ENCODE measurements at regions not wholly inside any gene's neighbourhood (a gene's known extent, or its start where the extent isn't known, plus 50 kb on each side); places are given as distances from the start of the nearest gene placed in this dataset.

DNA sequence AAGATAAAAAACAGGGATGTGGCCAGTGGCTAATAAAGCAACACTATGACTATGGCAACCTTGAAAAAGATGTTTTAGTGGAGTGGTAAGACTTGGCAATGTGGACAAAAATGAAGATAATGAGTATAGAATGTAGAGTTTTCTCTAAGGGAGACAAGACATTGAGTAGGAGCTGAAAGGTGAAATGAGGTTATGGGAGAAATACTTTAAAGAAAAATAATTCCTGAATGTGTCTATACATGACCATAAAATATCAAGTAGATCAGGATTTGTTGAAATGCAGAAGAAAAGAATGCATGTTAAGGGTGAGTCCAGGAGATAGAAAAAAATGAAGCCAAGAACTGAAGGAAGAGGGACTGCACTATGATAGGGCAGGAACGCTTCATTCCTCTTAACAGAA lies 101.6 kb upstream of the CARD18 start:
- Histone ChIP-seq H2AFZ (ENCODE audit: low read length) (no peak overlapping the region), H3K36me3 (ENCODE audit: insufficient read depth, low read length) (no peaks in the 10 kb centered on the region), H4K20me1 (ENCODE audit: insufficient read depth, low read depth, low read length) (no peaks in the 10 kb centered on the region), H3K9ac (ENCODE audit: low read length) (no peak overlapping the region), H3K4me2 (ENCODE audit: low read depth, low read length, poor library complexity, severe bottlenecking) (no peak overlapping the region), H3K9me3 (ENCODE audit: low read length) (no peaks in the 10 kb centered on the region), H3K27me3 (ENCODE audit: low read length) (no peaks in the 10 kb centered on the region), H3K9me2 (replicated peaks; ENCODE audit: insufficient read depth, low read length) (no peaks in the 10 kb centered on the region; the same call in 1 of the 2 replicates), H3K79me2 (ENCODE audit: low read length) (no peaks in the 10 kb centered on the region), H3K4me3 (ENCODE audit: low read length) (no peak overlapping the region), H3K27ac (ENCODE audit: low read length) (no peak overlapping the region), H3K4me1 (ENCODE audit: low read length) (no peaks in the 10 kb centered on the region)
- no peak for DNase-seq

DNA sequence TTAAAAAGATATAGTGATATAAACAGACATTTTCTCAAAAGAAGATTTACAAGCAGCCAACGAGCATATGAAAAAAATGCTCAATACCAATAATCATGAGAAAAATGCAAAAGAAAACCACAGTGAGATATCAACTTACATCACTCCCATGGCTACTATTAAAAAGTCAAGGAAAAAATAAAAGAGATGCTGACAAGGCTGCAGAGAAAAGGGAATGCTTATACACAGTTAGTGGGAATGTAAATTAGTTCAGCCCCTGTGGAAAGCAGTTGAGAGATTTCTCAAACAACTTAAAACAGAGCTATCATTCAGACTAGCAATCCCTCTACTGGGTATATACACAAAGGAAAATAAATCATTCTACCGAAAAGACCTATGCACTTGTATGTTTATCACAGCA lies 97.1 kb upstream of the CARD18 start:
- Histone ChIP-seq H3K4me2 (ENCODE audit: low read depth, low read length, poor library complexity, severe bottlenecking) (no peak overlapping the region), H3K4me3 (ENCODE audit: low read length) (no peak overlapping the region), H3K36me3 (ENCODE audit: insufficient read depth, low read length) (no peaks in the 10 kb centered on the region), H3K9me3 (ENCODE audit: low read length) (no peaks in the 10 kb centered on the region), H3K27ac (ENCODE audit: low read length) (no peak overlapping the region), H3K27me3 (ENCODE audit: low read length) (no peaks in the 10 kb centered on the region), H3K79me2 (ENCODE audit: low read length) (no peaks in the 10 kb centered on the region), H2AFZ (ENCODE audit: low read length) (no peak overlapping the region), H3K9me2 (replicated peaks; ENCODE audit: insufficient read depth, low read length) (0 out of 2 replicates have a peak, but pooled peaks cover 4% of the 10 kb centered on the region), H3K4me1 (ENCODE audit: low read length) (no peaks in the 10 kb centered on the region), H4K20me1 (ENCODE audit: insufficient read depth, low read depth, low read length) (no peaks in the 10 kb centered on the region), H3K9ac (ENCODE audit: low read length) (no peak overlapping the region)
- DNase-seq = no peak

DNA sequence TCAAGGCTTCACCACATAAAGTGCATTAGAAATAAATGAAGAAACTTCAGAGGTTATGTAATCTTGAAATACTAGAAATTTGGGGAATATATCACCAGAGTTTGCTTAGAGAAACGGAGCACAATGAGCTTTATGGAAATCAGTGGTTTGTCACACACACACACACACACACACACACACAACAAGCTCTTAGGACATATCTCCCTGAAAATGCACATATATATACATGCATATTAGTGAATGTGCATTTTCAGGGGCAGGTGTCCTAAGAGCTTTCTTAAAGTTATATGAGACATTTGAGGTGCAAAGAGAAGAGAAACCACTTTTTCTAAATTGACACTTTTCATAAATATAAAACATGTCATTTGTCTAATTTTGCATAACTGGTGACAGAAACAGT lies 93.7 kb upstream of the CARD18 start:
- Histone ChIP-seq H3K36me3 (ENCODE audit: insufficient read depth, low read length) (no peaks in the 10 kb centered on the region), H3K79me2 (ENCODE audit: low read length) (no peaks in the 10 kb centered on the region), H3K27ac (ENCODE audit: low read length) (no peak overlapping the region), H3K4me3 (ENCODE audit: low read length) (no peak overlapping the region), H3K4me2 (ENCODE audit: low read depth, low read length, poor library complexity, severe bottlenecking) (no peak overlapping the region), H3K4me1 (ENCODE audit: low read length) (no peaks in the 10 kb centered on the region), H3K9me2 (replicated peaks; ENCODE audit: insufficient read depth, low read length) (0 out of 2 replicates have a peak, but pooled peaks cover 4% of the 10 kb centered on the region), H3K9me3 (ENCODE audit: low read length) (no peaks in the 10 kb centered on the region), H3K27me3 (ENCODE audit: low read length) (no peaks in the 10 kb centered on the region), H2AFZ (ENCODE audit: low read length) (no peak overlapping the region), H4K20me1 (ENCODE audit: insufficient read depth, low read depth, low read length) (no peaks in the 10 kb centered on the region), H3K9ac (ENCODE audit: low read length) (no peak overlapping the region)
- DNase-seq = no peak

DNA sequence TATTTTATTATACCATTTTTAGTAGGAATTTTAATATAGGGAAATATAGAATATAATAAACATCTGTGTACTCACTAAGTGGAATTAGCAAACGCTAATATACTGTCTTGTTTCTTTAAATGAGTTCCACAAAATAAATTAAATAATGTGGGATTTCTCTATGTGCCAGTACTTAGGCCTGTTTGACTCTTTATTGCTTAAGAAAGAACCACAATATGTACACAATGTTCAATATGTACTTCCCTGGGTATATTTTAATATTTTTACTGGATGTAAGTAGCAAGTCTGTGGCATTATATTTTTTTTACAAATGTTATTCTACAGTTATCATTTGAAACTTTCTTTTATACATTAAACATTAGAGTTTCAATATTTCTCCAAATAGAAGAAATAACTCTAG lies 92.5 kb upstream of the CARD18 start:
- Histone ChIP-seq H3K4me1 (ENCODE audit: low read length) (no peaks in the 10 kb centered on the region), H3K79me2 (ENCODE audit: low read length) (no peaks in the 10 kb centered on the region), H2AFZ (ENCODE audit: low read length) (no peak overlapping the region), H3K27ac (ENCODE audit: low read length) (no peak overlapping the region), H3K27me3 (ENCODE audit: low read length) (no peaks in the 10 kb centered on the region), H3K9me2 (replicated peaks; ENCODE audit: insufficient read depth, low read length) (0 out of 2 replicates have a peak, but pooled peaks cover 4% of the 10 kb centered on the region), H3K4me2 (ENCODE audit: low read depth, low read length, poor library complexity, severe bottlenecking) (no peak overlapping the region), H4K20me1 (ENCODE audit: insufficient read depth, low read depth, low read length) (no peaks in the 10 kb centered on the region), H3K36me3 (ENCODE audit: insufficient read depth, low read length) (no peaks in the 10 kb centered on the region), H3K9me3 (ENCODE audit: low read length) (no peaks in the 10 kb centered on the region), H3K9ac (ENCODE audit: low read length) (no peak overlapping the region), H3K4me3 (ENCODE audit: low read length) (no peak overlapping the region)
- DNase-seq = no peak

DNA sequence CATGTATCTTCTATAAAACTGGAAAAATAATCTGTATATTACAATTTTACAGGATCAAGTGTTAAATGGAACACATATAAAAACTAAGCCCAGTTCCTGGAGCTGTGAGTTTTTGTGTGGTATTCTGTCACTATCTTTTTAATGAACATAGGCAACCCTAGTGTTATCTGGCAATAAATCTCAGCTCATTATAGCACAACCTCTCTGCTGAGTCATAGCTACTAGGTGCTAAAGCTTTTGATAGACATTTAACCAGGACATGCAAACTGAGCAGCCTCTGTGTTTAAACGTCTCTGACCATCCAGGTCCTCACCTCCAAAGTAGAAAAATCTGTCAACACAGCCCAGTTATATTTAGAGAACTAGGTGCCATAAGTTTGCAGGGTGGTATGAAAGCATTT lies 91.0 kb upstream of the CARD18 start:
- no peaks in the 10 kb centered on the region for H3K79me2 ChIP-seq (ENCODE audit: low read length)
- H3K36me3 ChIP-seq (ENCODE audit: insufficient read depth, low read length) = no peaks in the 10 kb centered on the region
- H4K20me1 ChIP-seq (ENCODE audit: insufficient read depth, low read depth, low read length) = no peaks in the 10 kb centered on the region
- no peak overlapping the region for H2AFZ ChIP-seq (ENCODE audit: low read length)
- no peaks in the 10 kb centered on the region for H3K4me1 ChIP-seq (ENCODE audit: low read length)
- H3K9me3 ChIP-seq (ENCODE audit: low read length) = no peaks in the 10 kb centered on the region
- H3K9me2 ChIP-seq (replicated peaks; ENCODE audit: insufficient read depth, low read length) = 0 out of 2 replicates have a peak, but pooled peaks cover 4% of the 10 kb centered on the region
- no peak overlapping the region for H3K4me3 ChIP-seq (ENCODE audit: low read length)
- no peak overlapping the region for H3K9ac ChIP-seq (ENCODE audit: low read length)
- DNase-seq = no peak
- no peak overlapping the region for H3K27ac ChIP-seq (ENCODE audit: low read length)
- H3K4me2 ChIP-seq (ENCODE audit: low read depth, low read length, poor library complexity, severe bottlenecking) = no peak overlapping the region
- no peaks in the 10 kb centered on the region for H3K27me3 ChIP-seq (ENCODE audit: low read length)

DNA sequence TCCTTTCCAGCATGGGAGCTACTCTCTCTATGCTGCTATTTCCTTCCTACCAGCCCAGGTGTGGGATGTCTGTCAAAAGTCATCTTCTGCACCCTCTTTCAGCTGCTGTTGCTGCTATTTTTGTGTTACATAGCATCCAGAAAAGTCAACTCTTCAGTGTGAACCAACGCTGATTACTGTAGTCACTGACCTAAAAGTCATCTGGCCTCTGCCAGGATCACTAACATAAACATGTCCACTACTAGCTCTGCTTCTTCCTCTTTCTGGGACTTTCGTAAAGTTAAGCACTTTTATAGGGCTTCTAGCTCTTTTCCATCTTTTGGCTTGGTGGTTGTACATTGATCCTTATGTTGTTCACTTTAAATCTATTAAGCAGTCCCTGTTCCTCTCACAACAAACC lies 90.2 kb upstream of the CARD18 start:
- no peak overlapping the region for H3K9ac ChIP-seq (ENCODE audit: low read length)
- H2AFZ ChIP-seq (ENCODE audit: low read length) = no peak overlapping the region
- H3K4me1 ChIP-seq (ENCODE audit: low read length) = no peaks in the 10 kb centered on the region

DNA sequence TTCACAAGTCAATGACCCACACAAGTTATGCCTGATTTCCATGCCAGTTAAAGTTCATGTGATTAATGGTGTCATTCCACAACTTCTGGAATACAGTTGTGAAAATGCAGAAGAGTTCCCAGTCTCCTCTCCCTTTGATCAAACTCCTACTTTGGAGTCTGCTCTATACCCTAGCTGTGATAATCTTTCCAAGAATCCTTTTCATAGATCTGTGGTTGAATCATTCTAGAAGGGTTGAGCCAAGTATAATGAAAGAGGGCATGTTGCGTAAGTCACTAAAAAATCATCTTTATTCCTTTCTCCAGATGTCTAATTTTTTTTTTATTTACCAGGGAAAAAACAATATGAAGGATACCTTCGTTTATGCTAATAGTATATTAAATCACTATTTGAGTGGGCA lies 89.7 kb upstream of the CARD18 start:
- DNase-seq = no peak
- H3K9ac ChIP-seq (ENCODE audit: low read length) = no peak overlapping the region
- H3K27ac ChIP-seq (ENCODE audit: low read length) = no peak overlapping the region

More for the DNA sequence above, 90.2 kb upstream of the CARD18 start:
- no peaks in the 10 kb centered on the region for H3K9me2 ChIP-seq (replicated peaks; ENCODE audit: insufficient read depth, low read length)
- H3K4me2 ChIP-seq (ENCODE audit: low read depth, low read length, poor library complexity, severe bottlenecking) = no peak overlapping the region
- no peak for DNase-seq
- no peaks in the 10 kb centered on the region for H3K9me3 ChIP-seq (ENCODE audit: low read length)
- no peaks in the 10 kb centered on the region for H3K79me2 ChIP-seq (ENCODE audit: low read length)
- no peaks in the 10 kb centered on the region for H3K36me3 ChIP-seq (ENCODE audit: insufficient read depth, low read length)
- H4K20me1 ChIP-seq (ENCODE audit: insufficient read depth, low read depth, low read length) = no peaks in the 10 kb centered on the region
- H3K27ac ChIP-seq (ENCODE audit: low read length) = no peak overlapping the region
- no peak overlapping the region for H3K4me3 ChIP-seq (ENCODE audit: low read length)
- no peaks in the 10 kb centered on the region for H3K27me3 ChIP-seq (ENCODE audit: low read length)

DNA sequence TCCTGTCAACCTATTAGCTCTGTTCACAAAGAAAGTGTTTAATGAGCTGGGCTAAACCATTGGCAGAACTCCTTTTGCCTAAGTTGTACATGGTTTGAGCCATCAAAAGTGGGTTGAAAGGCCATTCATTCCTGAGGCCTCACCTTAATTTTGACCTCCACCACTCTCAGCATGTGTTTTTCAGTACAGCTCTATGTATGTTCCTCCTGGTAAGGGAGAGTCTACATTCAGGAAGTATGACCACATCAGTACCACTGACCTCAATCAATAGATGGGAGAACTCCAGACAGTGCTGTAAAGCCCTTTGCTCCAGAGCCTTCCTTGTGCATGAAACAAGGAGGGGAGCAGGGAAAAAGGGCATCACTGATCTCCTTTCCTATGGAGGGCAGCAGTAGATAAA lies 87.8 kb upstream of the CARD18 start:
- no peaks in the 10 kb centered on the region for H3K36me3 ChIP-seq (ENCODE audit: insufficient read depth, low read length)
- H3K27me3 ChIP-seq (ENCODE audit: low read length) = no peaks in the 10 kb centered on the region
- H3K4me1 ChIP-seq (ENCODE audit: low read length) = no peaks in the 10 kb centered on the region
- DNase-seq = no peak
- no peak overlapping the region for H3K27ac ChIP-seq (ENCODE audit: low read length)
- no peaks in the 10 kb centered on the region for H4K20me1 ChIP-seq (ENCODE audit: insufficient read depth, low read depth, low read length)
- H2AFZ ChIP-seq (ENCODE audit: low read length) = no peak overlapping the region
- H3K9ac ChIP-seq (ENCODE audit: low read length) = no peak overlapping the region
- no peaks in the 10 kb centered on the region for H3K9me2 ChIP-seq (replicated peaks; ENCODE audit: insufficient read depth, low read length)
- H3K4me3 ChIP-seq (ENCODE audit: low read length) = no peak overlapping the region
- no peaks in the 10 kb centered on the region for H3K79me2 ChIP-seq (ENCODE audit: low read length)
- no peak overlapping the region for H3K4me2 ChIP-seq (ENCODE audit: low read depth, low read length, poor library complexity, severe bottlenecking)
- H3K9me3 ChIP-seq (ENCODE audit: low read length) = no peaks in the 10 kb centered on the region

More for the DNA sequence above, 89.7 kb upstream of the CARD18 start:
- Histone ChIP-seq H2AFZ (ENCODE audit: low read length) (no peak overlapping the region), H4K20me1 (ENCODE audit: insufficient read depth, low read depth, low read length) (no peaks in the 10 kb centered on the region), H3K4me1 (ENCODE audit: low read length) (no peaks in the 10 kb centered on the region), H3K9me2 (replicated peaks; ENCODE audit: insufficient read depth, low read length) (no peaks in the 10 kb centered on the region), H3K79me2 (ENCODE audit: low read length) (no peaks in the 10 kb centered on the region), H3K36me3 (ENCODE audit: insufficient read depth, low read length) (no peaks in the 10 kb centered on the region), H3K4me3 (ENCODE audit: low read length) (no peak overlapping the region), H3K27me3 (ENCODE audit: low read length) (no peaks in the 10 kb centered on the region), H3K4me2 (ENCODE audit: low read depth, low read length, poor library complexity, severe bottlenecking) (no peak overlapping the region), H3K9me3 (ENCODE audit: low read length) (no peaks in the 10 kb centered on the region)

DNA sequence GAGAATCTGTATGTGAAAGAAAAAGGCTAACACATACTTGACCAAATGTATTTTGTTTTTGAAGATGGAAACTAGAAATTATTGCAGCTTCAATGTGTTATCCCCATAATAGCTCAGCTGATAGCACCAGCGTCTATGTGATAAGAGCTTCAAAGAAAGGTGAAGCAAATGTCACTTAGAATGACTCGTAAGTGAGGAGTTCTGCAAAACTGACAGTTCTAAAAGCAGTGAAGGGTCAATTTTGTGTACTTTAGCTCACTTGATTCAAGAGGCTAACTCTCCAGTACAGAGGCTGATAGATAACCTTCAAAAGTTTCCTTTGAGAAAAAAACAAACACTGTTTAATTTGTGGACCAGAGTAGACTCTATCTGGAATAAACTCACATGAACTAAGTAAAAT lies 87.2 kb upstream of the CARD18 start:
- Histone ChIP-seq H3K4me3 (ENCODE audit: low read length) (no peak overlapping the region), H3K27me3 (ENCODE audit: low read length) (no peaks in the 10 kb centered on the region), H3K9me3 (ENCODE audit: low read length) (no peaks in the 10 kb centered on the region), H3K36me3 (ENCODE audit: insufficient read depth, low read length) (no peaks in the 10 kb centered on the region), H3K9me2 (replicated peaks; ENCODE audit: insufficient read depth, low read length) (no peaks in the 10 kb centered on the region), H4K20me1 (ENCODE audit: insufficient read depth, low read depth, low read length) (no peaks in the 10 kb centered on the region), H3K9ac (ENCODE audit: low read length) (no peak overlapping the region), H3K79me2 (ENCODE audit: low read length) (no peaks in the 10 kb centered on the region), H3K4me2 (ENCODE audit: low read depth, low read length, poor library complexity, severe bottlenecking) (no peak overlapping the region), H3K27ac (ENCODE audit: low read length) (no peak overlapping the region), H3K4me1 (ENCODE audit: low read length) (no peaks in the 10 kb centered on the region), H2AFZ (ENCODE audit: low read length) (no peak overlapping the region)
- no peak for DNase-seq

All from Karpas-422 (cell line).